Naive B cell (primary cell): ENCODE measurements at regions not wholly inside any gene's neighbourhood (a gene's known extent, or its start where the extent isn't known, plus 50 kb on each side); places are given as distances from the start of the nearest gene placed in this dataset.
"Not testable (repeated sequence)": the region's sequence is repeated elsewhere in the genome, so short reads cannot be mapped to it uniquely, and the experiment has no call there.

Source experiments
- ATAC-seq, 2 donors: fragments of 150-1000 bp; cut with Tn5 transposase; 2 replicates each; pipeline ENCODE4 v1.10.0; 2021; ENCODE audit warnings: low read depth in 2 of 2, mild to moderate bottlenecking in 2 of 2, moderate library complexity in 2 of 2
- DNase-seq: peaks from one replicate; pipeline ENCODE4 v3.0.0; 2022
- H3K27ac Mint-ChIP-seq, 6 donors: one replicate each; pipeline ENCODE4 v1.8.0; 2020 to 2022; ENCODE audit warnings: mild to moderate bottlenecking in 6 of 6, mixed read lengths in 6 of 6, moderate library complexity in 5 of 6, inconsistent platforms in 2 of 6
- H3K27me3 Mint-ChIP-seq, 3 donors: one replicate each; pipeline ENCODE4 v1.8.0; 2021 to 2022; ENCODE audit warnings: mixed read lengths in 3 of 3, mild to moderate bottlenecking in 1 of 3
- H3K36me3 Mint-ChIP-seq, 2 donors: one replicate each; pipeline ENCODE4 v1.8.0; 2020 to 2022; ENCODE audit warnings: mixed read lengths in 2 of 2, inconsistent platforms in 1 of 2, mild to moderate bottlenecking in 1 of 2
- H3K4me1 Mint-ChIP-seq, 3 donors: one replicate each; pipeline ENCODE4 v1.8.0; 2020 to 2022; ENCODE audit warnings: mixed read lengths in 3 of 3, inconsistent platforms in 1 of 3, mild to moderate bottlenecking in 1 of 3, moderate library complexity in 1 of 3
- H3K4me3 Mint-ChIP-seq, 8 donors: one replicate each; pipeline ENCODE4 v1.8.0; 2020 to 2022; ENCODE audit warnings: mild to moderate bottlenecking in 8 of 8, mixed read lengths in 8 of 8, moderate library complexity in 8 of 8, inconsistent platforms in 2 of 8
- H3K9me3 Mint-ChIP-seq, 7 donors: one replicate each; pipeline ENCODE4 v1.8.0; 2020 to 2022; ENCODE audit warnings: mixed read lengths in 7 of 7, mild to moderate bottlenecking in 5 of 7, inconsistent platforms in 2 of 7, moderate library complexity in 1 of 7

DNA sequence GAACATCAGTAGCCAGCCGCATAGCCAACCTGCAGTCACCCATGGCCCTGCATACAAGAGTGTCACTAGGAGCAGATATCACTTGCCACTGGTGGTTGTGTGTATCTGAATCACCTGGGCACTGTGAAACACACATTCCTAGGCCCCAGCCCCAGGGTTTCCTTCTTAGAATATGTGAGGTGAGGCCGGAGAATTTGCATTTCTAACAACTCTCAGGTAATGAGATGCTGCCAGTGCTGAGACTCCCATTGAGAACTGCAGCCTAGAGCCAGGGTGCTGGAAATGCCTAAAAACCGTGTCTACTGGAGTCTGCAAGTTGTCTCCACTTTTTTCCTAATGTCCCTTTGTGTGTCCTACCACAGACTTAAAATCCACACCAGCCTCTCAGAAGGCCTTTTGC, 232.0 kb upstream of the PLGLB2 start:
- H3K4me3 Mint-ChIP-seq, H3K9me3 Mint-ChIP-seq, DNase-seq, H3K27me3 Mint-ChIP-seq, H3K36me3 Mint-ChIP-seq, ATAC-seq: not testable (repeated sequence)
- peak overlapping the region in 1 of 6 donors; percentile 97 for H3K27ac Mint-ChIP-seq
- peaks cover 13 to 31% (median 20%) of the 10 kb centered on the region in 3 donors for H3K4me1 Mint-ChIP-seq

DNA sequence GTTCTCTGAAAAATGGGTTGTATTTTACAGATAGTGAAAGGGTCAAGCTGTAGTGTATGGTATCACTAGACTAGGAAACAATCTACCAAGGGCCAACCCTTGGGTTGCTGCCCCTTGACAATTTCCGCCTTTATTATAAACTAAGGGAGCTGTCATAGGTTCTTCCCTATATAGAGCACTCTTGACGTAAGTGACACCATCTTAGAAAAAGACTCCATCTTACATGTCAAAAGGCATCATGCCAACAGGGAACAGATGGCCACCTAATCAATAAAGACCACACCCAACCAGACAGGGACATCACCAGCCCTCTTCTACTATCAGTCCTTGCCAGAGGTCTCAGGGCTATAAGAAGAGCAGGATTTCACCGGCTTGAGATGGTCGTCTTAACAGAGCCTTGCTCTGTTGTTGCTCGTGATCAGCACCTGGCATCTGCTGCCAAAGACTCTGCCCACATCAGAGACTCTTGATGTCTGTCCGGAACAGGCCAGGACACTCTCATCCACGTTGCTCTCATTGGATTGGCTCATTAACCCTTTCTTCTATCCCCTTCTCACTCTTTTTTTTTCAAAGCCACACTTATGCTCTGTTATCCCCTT, 231.4 kb upstream of the PLGLB2 start:
- not testable (repeated sequence) for DNase-seq, ATAC-seq, H3K9me3 Mint-ChIP-seq, H3K27me3 Mint-ChIP-seq, H3K36me3 Mint-ChIP-seq
- peaks cover 13 to 36% (median 20%) of the 10 kb centered on the region in 3 donors for H3K4me1 Mint-ChIP-seq
- peak overlapping the region in 5 of 6 donors; percentile 57 to 97 (median 69) for H3K27ac Mint-ChIP-seq
- H3K4me3 Mint-ChIP-seq: peak overlapping the region in 3 of 8 donors; percentile 26 to 69 (median 61)

DNA sequence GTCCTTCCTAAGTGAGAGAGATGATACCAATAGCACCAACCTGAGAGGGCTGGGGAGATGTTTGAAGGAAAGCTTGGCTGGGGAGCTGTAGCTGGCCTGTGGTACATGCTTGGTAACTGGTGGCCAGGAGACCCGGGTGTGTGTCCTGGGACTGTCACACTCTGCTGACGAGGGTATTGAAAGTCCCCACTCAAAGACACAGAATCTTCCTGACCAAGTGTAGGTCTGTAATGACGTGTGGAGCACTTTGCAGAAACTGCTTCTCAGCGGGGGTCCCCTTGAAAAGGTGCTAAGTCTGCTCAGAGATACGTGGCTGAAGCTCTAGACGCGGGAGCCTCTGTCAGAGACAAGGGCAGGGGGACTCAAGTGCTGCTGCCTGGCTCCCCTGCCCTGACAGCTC, 230.4 kb upstream of the PLGLB2 start:
- H3K4me1 Mint-ChIP-seq: peaks cover 13 to 45% (median 20%) of the 10 kb centered on the region in 3 donors
- H3K27me3 Mint-ChIP-seq, H3K36me3 Mint-ChIP-seq, DNase-seq, H3K9me3 Mint-ChIP-seq: not testable (repeated sequence)
- peak overlapping the region; percentile 60 to 98 (median 96) for H3K27ac Mint-ChIP-seq
- ATAC-seq: peak in 1 of 2 donors; percentile 27
- H3K4me3 Mint-ChIP-seq: peak overlapping the region in 2 of 8 donors; percentile 47 to 66

DNA sequence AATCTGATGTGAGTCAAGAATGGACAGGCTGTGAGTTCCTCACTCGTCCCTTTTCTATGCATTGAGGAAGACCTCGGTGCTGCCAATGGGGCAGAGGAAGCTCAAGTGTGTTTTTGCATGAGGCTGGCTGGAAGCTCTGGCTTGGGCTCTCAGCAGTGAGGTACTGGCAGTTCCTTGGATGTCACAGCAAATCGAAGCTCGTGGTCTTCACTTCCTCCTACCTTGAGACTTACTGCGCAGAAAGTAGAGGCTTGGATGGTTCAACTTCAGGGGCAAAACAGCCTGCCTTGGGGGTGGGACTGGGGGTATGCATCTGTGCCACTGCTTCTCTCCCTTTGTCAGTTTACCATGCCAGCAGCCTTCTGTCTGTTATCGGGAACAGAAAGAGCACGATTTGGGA, 229.8 kb upstream of the PLGLB2 start:
- not testable (repeated sequence) for H3K9me3 Mint-ChIP-seq, H3K36me3 Mint-ChIP-seq, H3K27me3 Mint-ChIP-seq
- Mint-ChIP-seq H3K4me3 (peak overlapping the region in 7 of 8 donors; percentile 19 to 71 (median 56)), H3K4me1 (peaks cover 13 to 46% (median 20%) of the 10 kb centered on the region in 3 donors), H3K27ac (peak overlapping the region; percentile 93 to 98 (median 97))
- peak; percentile 20 for ATAC-seq
- DNase-seq: peak; percentile 20

DNA sequence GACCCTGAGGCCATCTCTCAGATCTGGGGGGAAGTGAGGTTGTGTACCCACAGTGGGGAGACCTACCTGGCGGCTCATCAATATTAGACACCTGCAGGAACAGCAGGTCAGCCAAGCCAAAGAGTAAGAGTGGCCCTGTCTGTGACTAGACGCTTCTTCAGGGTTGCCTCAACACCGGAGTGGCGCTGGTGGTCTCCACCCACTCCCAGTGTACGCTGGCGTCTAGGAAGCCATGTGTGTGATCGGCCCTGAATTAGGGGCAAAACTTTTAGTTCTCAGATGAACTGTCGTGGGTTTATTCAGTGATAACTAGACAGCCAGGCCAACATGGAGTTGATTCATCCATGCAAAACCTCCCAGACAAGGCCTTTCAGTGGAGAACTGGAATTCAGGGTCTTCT, 229.3 kb upstream of the PLGLB2 start:
- peaks cover 13 to 48% (median 20%) of the 10 kb centered on the region in 3 donors for H3K4me1 Mint-ChIP-seq
- H3K36me3 Mint-ChIP-seq, H3K9me3 Mint-ChIP-seq, ATAC-seq, H3K27me3 Mint-ChIP-seq, DNase-seq: not testable (repeated sequence)
- peak overlapping the region; percentile 93 to 98 (median 97) for H3K27ac Mint-ChIP-seq
- H3K4me3 Mint-ChIP-seq: peak overlapping the region in 6 of 8 donors; percentile 19 to 71 (median 59)

DNA sequence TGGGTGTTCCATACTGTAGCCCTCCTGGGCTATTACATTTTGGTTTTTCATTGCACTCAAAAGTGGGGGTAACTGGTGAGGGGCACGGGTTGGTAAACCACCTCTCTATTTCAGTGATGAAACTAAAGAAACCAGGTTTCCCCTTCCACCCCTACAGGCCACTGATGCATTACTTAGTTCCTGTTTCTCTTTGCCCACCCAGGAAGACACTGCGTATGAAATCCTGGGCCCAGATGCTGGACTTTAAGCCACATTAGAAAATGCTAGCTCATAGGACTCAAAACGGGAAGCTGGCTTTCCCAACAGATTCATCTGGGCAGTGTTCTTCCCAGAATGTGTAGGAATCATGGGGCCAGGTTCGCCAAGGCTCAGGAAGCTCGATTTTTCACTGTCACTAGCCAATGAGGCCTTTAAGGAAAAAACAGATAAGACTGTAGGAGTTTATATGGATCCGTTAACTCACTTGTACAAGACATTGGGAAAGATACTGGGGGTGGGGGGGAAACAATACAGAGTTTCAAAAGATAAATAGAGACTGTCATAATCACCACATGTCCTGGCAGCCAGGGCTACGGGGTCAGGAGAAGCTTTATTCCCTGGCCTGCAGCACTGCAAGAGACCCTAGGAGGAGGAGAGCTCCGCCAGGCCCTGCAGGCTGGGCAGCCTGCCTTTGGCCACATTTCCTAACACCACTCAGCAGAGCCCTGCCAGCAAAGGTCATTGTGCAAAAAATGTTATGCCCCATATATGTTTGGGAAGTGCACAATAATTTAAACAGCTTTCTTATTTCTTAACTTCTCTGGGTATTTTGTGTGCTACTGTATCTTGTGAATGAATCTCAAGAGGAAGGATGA, 228.5 kb upstream of the PLGLB2 start:
- not testable (repeated sequence) for H3K36me3 Mint-ChIP-seq, DNase-seq, H3K27me3 Mint-ChIP-seq, H3K9me3 Mint-ChIP-seq
- Mint-ChIP-seq H3K4me1 (peaks cover 13 to 48% (median 20%) of the 10 kb centered on the region in 3 donors), H3K4me3 (peak overlapping the region in 4 of 8 donors; percentile 24 to 77 (median 28)), H3K27ac (peak overlapping the region; percentile 60 to 98 (median 96))
- peak; percentile 74 to 77 for ATAC-seq

DNA sequence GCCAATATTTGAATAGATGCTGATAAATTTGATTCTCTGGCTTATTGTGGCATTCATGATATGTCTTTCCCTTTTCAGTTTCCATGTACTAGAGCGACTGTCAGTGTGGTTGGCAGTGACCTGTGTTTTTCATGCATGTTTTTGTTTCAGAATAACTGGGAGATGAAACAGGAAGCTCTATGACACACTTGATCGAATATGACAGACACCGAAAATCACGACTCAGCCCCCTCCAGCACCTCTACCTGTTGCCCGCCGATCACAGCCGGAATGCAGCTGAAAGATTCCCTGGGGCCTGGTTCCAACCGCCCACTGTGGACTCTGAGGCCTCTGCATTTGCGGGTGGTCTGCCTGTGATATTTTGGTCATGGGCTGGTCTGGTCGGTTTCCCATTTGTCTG, 226.8 kb upstream of the PLGLB2 start:
- not testable (repeated sequence) for H3K36me3 Mint-ChIP-seq, H3K9me3 Mint-ChIP-seq, H3K27me3 Mint-ChIP-seq
- ATAC-seq: peak; percentile 61 to 66
- Mint-ChIP-seq H3K4me1 (peaks cover 8 to 51% (median 14%) of the 10 kb centered on the region in 3 donors), H3K4me3 (peak overlapping the region in 6 of 8 donors; percentile 53 to 85 (median 64)), H3K27ac (peak overlapping the region; percentile 88 to 98 (median 96))
- peak; percentile 65 for DNase-seq

DNA sequence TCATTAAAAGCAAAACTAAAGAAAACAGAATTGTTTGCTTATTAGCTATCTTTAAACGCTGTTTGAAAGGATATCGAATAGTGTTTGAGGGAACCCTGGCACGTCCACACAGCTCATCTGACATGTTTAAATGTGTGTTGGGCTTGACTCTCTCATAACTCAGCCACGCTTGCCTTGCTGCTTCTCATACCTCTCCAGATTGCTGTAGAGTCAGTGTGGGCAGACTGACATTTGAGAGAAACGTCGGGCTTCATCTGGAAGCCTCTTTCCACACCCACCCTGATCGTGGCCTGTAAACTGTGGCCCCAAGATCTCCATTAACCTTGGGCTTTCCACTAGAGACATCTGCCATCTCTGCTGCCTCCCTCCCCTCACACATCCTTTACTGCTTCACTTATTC, 226.4 kb upstream of the PLGLB2 start:
- ATAC-seq: peak; percentile 3 to 4
- peaks cover 8 to 50% (median 13%) of the 10 kb centered on the region in 3 donors for H3K4me1 Mint-ChIP-seq

DNA sequence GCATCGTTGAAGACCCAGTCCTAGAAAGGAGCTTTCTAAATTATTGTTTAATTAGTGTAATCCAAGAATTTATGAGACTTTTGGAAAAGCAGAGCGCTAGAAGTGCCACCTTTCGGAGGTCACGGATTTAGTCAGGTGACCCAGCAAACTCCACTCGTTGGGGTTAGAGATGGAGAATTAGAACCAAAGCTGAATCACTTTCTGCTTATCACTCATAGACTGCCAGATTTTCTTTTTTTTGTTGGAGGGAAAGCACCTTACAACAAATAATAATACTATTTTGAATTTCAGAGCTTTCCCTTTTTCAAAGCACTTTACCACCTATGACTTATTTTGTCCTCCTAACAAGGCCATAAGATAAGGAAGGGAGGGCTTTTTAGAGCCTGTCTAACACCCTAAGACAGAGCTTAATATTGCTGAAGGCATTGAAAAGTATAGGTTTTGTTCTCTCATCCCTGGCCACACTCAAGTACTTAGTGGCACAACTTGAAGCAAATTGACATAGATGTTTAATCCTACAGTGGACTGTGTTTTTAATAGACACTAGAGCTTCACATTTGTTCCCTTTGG, 223.2 kb upstream of the PLGLB2 start:
- not testable (repeated sequence) for DNase-seq, ATAC-seq, H3K36me3 Mint-ChIP-seq, H3K9me3 Mint-ChIP-seq, H3K27me3 Mint-ChIP-seq
- peak overlapping the region in 1 of 8 donors; percentile 54 for H3K4me3 Mint-ChIP-seq
- peaks cover 0 to 39% (median 0%) of the 10 kb centered on the region in 3 donors for H3K4me1 Mint-ChIP-seq
- peak overlapping the region in 4 of 6 donors; percentile 62 to 85 (median 78) for H3K27ac Mint-ChIP-seq

More for the DNA sequence above, 226.4 kb upstream of the PLGLB2 start:
- not testable (repeated sequence) for H3K36me3 Mint-ChIP-seq, H3K9me3 Mint-ChIP-seq, DNase-seq, H3K27me3 Mint-ChIP-seq
- H3K27ac Mint-ChIP-seq: peak overlapping the region; percentile 88 to 98 (median 96)
- peak overlapping the region in 6 of 8 donors; percentile 53 to 85 (median 64) for H3K4me3 Mint-ChIP-seq

DNA sequence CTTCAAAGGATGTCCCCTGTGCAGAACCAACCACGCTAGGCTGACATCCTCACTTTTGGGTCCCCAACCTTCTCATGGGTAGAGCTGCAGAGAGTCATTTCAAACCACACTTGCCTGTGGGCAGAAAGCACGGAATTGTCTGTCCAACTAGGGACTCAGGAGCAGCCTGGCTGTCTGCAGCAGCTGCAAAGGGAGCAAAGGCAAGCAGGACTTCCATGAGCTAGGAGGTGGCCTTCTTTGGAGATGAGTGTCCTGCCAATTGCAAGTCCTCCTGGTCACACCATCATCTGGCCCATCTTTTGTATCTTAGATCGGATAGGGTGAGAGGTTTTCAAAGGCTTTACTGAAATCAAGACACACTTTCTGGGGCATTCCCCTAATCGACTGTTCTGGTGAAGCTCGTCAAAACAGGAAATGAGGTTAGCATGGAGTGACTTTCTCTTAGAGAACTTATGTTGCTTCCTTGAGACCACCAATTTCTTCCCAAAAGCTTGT, 222.3 kb upstream of the PLGLB2 start:
- ATAC-seq: peak; percentile 45 to 62
- not testable (repeated sequence) for H3K4me3 Mint-ChIP-seq, H3K27me3 Mint-ChIP-seq, H3K9me3 Mint-ChIP-seq, H3K36me3 Mint-ChIP-seq
- Mint-ChIP-seq H3K27ac (peak overlapping the region in 4 of 6 donors; percentile 76 to 88 (median 81)), H3K4me1 (peaks cover 0 to 43% (median 0%) of the 10 kb centered on the region in 3 donors)
- peak; percentile 28 for DNase-seq

DNA sequence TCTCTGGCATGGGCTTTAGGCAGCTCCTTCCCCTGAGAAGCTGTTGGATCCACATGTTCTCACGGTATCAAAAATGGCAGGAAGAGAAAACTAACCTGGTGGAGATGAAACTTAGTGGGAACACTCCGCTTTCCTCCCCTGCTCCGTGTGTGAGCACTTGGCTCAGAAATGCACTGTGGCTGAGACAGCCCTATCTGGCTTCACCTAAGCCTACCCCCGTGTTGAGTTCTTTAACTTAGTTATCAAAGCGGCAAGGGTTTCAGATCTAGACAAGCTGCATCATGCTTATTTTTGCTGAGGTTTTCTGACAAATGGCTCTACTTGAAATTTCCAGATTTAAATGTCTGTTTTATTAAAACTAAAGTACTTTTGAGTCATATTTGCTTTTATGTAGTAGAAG, 221.6 kb upstream of the PLGLB2 start:
- not testable (repeated sequence) for ATAC-seq, H3K27me3 Mint-ChIP-seq, H3K9me3 Mint-ChIP-seq, DNase-seq, H3K4me3 Mint-ChIP-seq, H3K36me3 Mint-ChIP-seq, H3K27ac Mint-ChIP-seq
- peaks cover 0 to 40% (median 0%) of the 10 kb centered on the region in 3 donors for H3K4me1 Mint-ChIP-seq

DNA sequence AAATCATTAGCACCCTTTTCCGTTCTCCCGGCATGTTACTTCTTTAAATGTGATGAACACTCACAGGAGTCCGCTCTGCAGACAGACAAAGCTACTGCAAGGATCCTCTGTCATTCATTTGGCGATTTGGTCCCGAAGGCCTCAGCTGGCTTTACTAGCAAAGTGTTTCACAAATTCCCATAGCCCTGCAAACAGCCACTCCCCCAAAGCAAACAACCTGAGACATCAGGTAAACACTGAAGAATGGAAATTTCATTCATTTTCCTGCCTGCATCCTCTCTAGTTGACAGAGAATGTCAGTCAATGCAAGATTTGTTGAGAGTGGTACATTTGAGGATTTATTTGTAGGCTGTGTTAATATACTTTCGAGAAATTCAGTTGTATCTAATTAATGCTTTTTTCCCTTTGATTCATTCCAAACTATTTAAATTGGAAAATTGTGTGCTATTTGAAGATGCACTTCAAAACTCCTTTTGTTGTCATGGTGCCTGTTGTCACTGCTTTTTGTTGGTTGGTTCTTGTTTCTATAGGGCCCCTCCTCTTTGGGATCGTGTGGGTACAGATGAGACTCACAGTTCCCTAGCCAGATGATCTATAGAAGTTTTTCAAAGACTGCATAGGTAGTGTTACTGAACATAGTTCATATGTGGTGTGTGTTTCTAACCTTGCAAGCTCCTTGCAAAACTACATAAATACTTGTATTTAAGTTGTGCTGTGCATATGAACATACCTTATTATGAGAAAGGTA, 215.7 kb upstream of the PLGLB2 start:
- DNase-seq, H3K36me3 Mint-ChIP-seq, H3K9me3 Mint-ChIP-seq, H3K27me3 Mint-ChIP-seq: not testable (repeated sequence)
- ATAC-seq: peak in 1 of 2 donors; percentile 54
- Mint-ChIP-seq H3K27ac (peak overlapping the region in 5 of 6 donors; percentile 24 to 89 (median 59)), H3K4me1 (peaks cover 0 to 33% (median 6%) of the 10 kb centered on the region in 3 donors), H3K4me3 (peak overlapping the region in 1 of 8 donors; percentile 51)
